B cell (primary cell): ENCODE measurements at regions not wholly inside any gene's neighbourhood (a gene's known extent, or its start where the extent isn't known, plus 50 kb on each side); places are given as distances from the start of the nearest gene placed in this dataset.

Experiments
- CTCF ChIP-seq: fragments of 200-600 bp; IDR thresholded peaks from one replicate; pipeline ENCODE4 v1.8.0; 2022; ENCODE audit warnings: antibody characterized with exemption, mild to moderate bottlenecking
- EZH2 ChIP-seq: IDR thresholded peaks from 2 replicates; pipeline ENCODE4 v1.6.1; 2012; ENCODE audit warnings: borderline replicate concordance, low read depth, mild to moderate bottlenecking, moderate library complexity, low read length; ENCODE audit not compliant: insufficient read depth, poor library complexity, severe bottlenecking

GRCh38 chr12:78406213-78406612 lies 458.4 kb upstream of the SYT1 start:
- TF ChIP-seq CTCF (no peak), EZH2 (no peak)
